HL-60 (cell line): ENCODE measurements at regions not wholly inside any gene's neighbourhood (a gene's known extent, or its start where the extent isn't known, plus 50 kb on each side); places are given as distances from the start of the nearest gene placed in this dataset.

Source experiments
- DNase-seq, 2 experiments: peaks; one replicate each; pipeline ENCODE4 v3.0.0-alpha.2; 2010 to 2020; ENCODE audit warnings: low read depth in 1 of 2, low spot score in 1 of 2
- H3K27ac ChIP-seq: fragments of 250-450 bp; sonication (Bioruptor Pico); replicated peaks from 2 replicates; pipeline ENCODE4 v1.5.1; 2020; ENCODE audit warnings: mild to moderate bottlenecking, moderate library complexity
- H3K27me3 ChIP-seq: fragments of 250-450 bp; sonication (Bioruptor Pico); 2 replicates; pipeline ENCODE4 v1.5.1; 2021; ENCODE audit warnings: mild to moderate bottlenecking, moderate library complexity; ENCODE audit not compliant: insufficient read depth, poor library complexity, severe bottlenecking
- H3K4me3 ChIP-seq: replicated peaks from 2 replicates; pipeline ENCODE4 v1.5.1; 2011; ENCODE audit warnings: mild to moderate bottlenecking, control low read depth, low read length; ENCODE audit not compliant: insufficient read depth
- GABPA ChIP-seq: IDR thresholded peaks from 2 replicates; pipeline ENCODE4 v1.6.1; 2012; ENCODE audit warnings: low read depth
- POLR2AphosphoS5 ChIP-seq: IDR thresholded peaks from 2 replicates; pipeline ENCODE4 v1.6.1; 2012; ENCODE audit warnings: low read depth
- SPI1 ChIP-seq: IDR thresholded peaks from 2 replicates; pipeline ENCODE4 v1.6.1; 2012; ENCODE audit warnings: low read depth, mild to moderate bottlenecking, borderline replicate concordance
- TF ChIP-seq, protein P1 (sequence below): IDR thresholded peaks from 2 replicates; pipeline ENCODE4 v1.6.1; 2012; ENCODE audit warnings: low read depth; ENCODE audit not compliant: insufficient replicate concordance
- TF ChIP-seq, protein P2 (sequence below): IDR thresholded peaks from one replicate; pipeline ENCODE4 v1.5.1; 2011; ENCODE audit warnings: low read length, control low read depth, inconsistent platforms; ENCODE audit not compliant: insufficient read depth

DNA sequence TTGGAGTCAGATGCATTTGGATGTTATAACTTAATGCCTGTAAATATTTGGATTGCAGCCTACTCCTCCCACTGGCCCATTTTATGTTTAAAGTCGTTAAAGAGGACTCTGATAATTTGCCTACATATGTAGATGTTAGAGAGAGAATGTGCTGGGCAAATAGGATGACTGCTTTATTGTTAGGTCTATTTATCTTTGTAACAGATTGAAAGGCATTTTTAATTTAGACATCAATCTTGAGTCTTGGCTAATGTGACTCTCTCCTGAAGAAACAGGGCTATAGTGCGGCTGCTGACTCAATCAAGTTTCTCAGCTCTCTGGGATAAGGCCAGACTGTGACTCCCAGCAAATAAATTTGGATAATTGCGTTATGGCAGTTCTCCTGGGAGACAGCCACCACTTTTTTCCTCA, 1101.4 kb downstream of the CBLN2 start:
- H3K27ac ChIP-seq: no peak overlapping the region
- TF ChIP-seq POLR2AphosphoS5 (no peak), SPI1 (no peak)
- TF ChIP-seq, protein P1, sequence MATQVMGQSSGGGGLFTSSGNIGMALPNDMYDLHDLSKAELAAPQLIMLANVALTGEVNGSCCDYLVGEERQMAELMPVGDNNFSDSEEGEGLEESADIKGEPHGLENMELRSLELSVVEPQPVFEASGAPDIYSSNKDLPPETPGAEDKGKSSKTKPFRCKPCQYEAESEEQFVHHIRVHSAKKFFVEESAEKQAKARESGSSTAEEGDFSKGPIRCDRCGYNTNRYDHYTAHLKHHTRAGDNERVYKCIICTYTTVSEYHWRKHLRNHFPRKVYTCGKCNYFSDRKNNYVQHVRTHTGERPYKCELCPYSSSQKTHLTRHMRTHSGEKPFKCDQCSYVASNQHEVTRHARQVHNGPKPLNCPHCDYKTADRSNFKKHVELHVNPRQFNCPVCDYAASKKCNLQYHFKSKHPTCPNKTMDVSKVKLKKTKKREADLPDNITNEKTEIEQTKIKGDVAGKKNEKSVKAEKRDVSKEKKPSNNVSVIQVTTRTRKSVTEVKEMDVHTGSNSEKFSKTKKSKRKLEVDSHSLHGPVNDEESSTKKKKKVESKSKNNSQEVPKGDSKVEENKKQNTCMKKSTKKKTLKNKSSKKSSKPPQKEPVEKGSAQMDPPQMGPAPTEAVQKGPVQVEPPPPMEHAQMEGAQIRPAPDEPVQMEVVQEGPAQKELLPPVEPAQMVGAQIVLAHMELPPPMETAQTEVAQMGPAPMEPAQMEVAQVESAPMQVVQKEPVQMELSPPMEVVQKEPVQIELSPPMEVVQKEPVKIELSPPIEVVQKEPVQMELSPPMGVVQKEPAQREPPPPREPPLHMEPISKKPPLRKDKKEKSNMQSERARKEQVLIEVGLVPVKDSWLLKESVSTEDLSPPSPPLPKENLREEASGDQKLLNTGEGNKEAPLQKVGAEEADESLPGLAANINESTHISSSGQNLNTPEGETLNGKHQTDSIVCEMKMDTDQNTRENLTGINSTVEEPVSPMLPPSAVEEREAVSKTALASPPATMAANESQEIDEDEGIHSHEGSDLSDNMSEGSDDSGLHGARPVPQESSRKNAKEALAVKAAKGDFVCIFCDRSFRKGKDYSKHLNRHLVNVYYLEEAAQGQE: no peak
- TF ChIP-seq, protein P2, sequence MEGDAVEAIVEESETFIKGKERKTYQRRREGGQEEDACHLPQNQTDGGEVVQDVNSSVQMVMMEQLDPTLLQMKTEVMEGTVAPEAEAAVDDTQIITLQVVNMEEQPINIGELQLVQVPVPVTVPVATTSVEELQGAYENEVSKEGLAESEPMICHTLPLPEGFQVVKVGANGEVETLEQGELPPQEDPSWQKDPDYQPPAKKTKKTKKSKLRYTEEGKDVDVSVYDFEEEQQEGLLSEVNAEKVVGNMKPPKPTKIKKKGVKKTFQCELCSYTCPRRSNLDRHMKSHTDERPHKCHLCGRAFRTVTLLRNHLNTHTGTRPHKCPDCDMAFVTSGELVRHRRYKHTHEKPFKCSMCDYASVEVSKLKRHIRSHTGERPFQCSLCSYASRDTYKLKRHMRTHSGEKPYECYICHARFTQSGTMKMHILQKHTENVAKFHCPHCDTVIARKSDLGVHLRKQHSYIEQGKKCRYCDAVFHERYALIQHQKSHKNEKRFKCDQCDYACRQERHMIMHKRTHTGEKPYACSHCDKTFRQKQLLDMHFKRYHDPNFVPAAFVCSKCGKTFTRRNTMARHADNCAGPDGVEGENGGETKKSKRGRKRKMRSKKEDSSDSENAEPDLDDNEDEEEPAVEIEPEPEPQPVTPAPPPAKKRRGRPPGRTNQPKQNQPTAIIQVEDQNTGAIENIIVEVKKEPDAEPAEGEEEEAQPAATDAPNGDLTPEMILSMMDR: no peak
- no peak overlapping the region for H3K4me3 ChIP-seq
- no peak for DNase-seq
- no peaks in the 10 kb centered on the region for H3K27me3 ChIP-seq

DNA sequence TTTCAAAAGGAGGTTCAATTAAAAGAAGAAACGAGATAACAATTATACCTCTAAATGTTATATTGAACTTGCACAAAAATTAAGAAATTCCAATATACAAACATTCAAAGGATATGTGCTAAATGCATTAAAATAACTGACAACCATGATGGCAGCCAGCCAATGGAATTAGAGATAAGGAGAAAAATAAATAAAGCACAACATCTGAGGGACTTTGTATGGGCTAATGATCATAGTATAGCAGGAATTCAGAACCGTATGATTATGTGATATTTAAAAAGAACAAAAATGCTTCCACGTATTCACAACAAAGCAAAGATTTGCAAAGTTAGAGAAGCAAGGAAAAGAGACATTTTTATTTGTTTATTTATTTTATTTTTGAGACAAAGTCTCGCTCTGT, 1103.0 kb downstream of the CBLN2 start:
- DNase-seq: no peak
- Histone ChIP-seq H3K27me3 (no peaks in the 10 kb centered on the region), H3K4me3 (no peak overlapping the region), H3K27ac (no peak overlapping the region)
- TF ChIP-seq, protein P1: no peak

DNA sequence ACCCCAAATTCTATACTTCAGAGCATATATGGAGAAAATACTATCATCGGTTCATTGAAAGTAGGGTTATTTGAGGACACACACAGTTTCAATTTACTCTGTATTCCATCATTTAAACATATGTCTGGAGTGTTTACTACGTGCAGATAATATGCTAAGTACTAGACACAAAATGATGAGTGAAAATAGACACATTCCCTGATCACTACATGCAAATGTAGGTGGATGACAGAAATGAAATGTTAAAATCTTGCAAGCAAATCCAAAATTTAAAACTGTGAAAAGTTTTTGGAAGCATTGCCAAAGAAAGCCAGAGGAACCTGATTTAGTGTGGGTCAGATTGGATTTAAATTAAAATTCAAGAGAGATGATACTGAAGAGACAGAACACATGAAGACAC, 1106.6 kb downstream of the CBLN2 start:
- no peak for DNase-seq
- TF ChIP-seq POLR2AphosphoS5 (no peak), GABPA (no peak), SPI1 (no peak)
- TF ChIP-seq, protein P2: no peak
- TF ChIP-seq, protein P1: no peak
- Histone ChIP-seq H3K27me3 (no peaks in the 10 kb centered on the region), H3K27ac (no peak overlapping the region), H3K4me3 (no peak overlapping the region)

DNA sequence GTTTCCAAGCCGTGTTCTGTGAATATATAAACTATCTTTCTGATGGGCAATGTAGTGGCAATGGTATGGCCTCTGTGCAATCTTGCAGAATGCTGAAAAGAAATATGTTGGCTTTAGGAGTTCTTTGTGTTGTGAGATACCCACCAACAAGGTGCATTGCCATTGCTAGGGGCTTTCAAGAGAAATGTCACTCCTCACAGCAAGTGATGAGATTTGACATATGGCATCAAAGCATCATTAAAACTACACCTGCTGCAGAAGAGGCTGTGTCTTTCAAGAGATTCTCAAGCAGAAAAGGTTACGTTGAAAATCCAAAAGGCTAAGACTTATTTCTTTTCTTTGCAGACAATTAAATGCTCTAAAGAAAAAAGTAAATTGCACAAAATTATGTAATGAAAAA, 1110.8 kb downstream of the CBLN2 start:
- Histone ChIP-seq H3K4me3 (no peak overlapping the region), H3K27ac (no peak overlapping the region), H3K27me3 (no peaks in the 10 kb centered on the region)
- TF ChIP-seq SPI1: no peak
- no peak for TF ChIP-seq POLR2AphosphoS5
- no peak for DNase-seq
